AG04450 (cell line): ENCODE measurements at regions not wholly inside any gene's neighbourhood (a gene's known extent, or its start where the extent isn't known, plus 50 kb on each side); places are given as distances from the start of the nearest gene placed in this dataset.

Source experiments
- CTCF ChIA-PET: fragments of 300-600, 350-600 bp; formaldehyde crosslinking; extraction: SDS; loops from one replicate; lab custom pipeline; 2022; ENCODE audit warnings: antibody characterized with exemption, inconsistent platforms; lab: Charles Lee
- POLR2A ChIA-PET: fragments of 350-600 bp; formaldehyde crosslinking; extraction: SDS; loops from one replicate; lab custom pipeline; 2021; ENCODE audit warnings: antibody characterized with exemption, inconsistent platforms; lab: Yijun Ruan, JAX
- DNase-seq: peaks from one replicate; pipeline ENCODE4 v3.0.0-alpha.2; 2011; ENCODE audit warnings: low read depth, low spot score
- H3K27ac ChIP-seq: one replicate; pipeline ENCODE4 v1.5.1; 2012; ENCODE audit warnings: low read depth, low read length, control low read depth
- H3K27me3 ChIP-seq: one replicate; pipeline ENCODE4 v1.6.0; 2012; ENCODE audit warnings: low read length; ENCODE audit not compliant: control insufficient read depth, insufficient read depth
- H3K4me3 ChIP-seq: 2 replicates; pipeline ENCODE4 v1.5.1; 2011; ENCODE audit warnings: mild to moderate bottlenecking, low read depth, low read length, control low read depth
- H3K9me3 ChIP-seq: 2 replicates; pipeline ENCODE4 v1.5.1; 2012; ENCODE audit warnings: low read length; ENCODE audit not compliant: control insufficient read depth, insufficient read depth
- TF ChIP-seq, protein P1 (sequence below): IDR thresholded peaks from 2 replicates; pipeline ENCODE4 v1.5.1; 2011; ENCODE audit warnings: low read depth, low read length, control low read depth, inconsistent platforms

DNA sequence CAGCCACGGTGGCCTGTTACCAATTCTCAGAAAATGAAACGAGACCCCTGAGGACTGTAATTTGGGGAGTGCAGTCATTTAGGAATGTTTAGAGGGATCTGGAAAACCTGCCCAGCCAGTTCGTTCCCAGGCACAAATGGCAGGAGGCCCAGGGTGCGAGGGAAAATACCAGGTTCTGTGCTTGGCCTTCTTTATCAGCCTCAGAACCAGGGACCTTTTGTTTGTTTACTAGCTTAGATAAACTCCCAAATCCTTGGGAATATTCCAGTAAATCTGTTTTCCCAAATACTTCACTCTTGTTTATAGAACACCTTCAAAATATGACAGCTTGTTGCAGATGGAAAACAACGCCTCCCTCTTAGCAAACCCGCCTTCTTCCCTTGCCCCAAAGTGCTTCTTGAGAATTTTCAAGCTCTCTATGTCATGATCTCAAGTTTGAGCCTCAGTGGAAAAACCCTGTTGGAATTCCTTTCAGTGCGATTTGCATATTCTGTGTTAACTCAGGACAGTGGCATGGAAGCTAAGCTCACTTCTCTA is 400.3 kb upstream of the SMIM21 start:
- H3K27me3 ChIP-seq, result no peaks in the 10 kb centered on the region
- H3K4me3 ChIP-seq, result no peak overlapping the region
- H3K9me3 ChIP-seq, result no peaks in the 10 kb centered on the region
- ChIA-PET POLR2A (no interaction called here), CTCF (no interaction called here)
- DNase-seq, result no peak
- TF ChIP-seq, protein P1, sequence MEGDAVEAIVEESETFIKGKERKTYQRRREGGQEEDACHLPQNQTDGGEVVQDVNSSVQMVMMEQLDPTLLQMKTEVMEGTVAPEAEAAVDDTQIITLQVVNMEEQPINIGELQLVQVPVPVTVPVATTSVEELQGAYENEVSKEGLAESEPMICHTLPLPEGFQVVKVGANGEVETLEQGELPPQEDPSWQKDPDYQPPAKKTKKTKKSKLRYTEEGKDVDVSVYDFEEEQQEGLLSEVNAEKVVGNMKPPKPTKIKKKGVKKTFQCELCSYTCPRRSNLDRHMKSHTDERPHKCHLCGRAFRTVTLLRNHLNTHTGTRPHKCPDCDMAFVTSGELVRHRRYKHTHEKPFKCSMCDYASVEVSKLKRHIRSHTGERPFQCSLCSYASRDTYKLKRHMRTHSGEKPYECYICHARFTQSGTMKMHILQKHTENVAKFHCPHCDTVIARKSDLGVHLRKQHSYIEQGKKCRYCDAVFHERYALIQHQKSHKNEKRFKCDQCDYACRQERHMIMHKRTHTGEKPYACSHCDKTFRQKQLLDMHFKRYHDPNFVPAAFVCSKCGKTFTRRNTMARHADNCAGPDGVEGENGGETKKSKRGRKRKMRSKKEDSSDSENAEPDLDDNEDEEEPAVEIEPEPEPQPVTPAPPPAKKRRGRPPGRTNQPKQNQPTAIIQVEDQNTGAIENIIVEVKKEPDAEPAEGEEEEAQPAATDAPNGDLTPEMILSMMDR, result no peak
- H3K27ac ChIP-seq, result no peak overlapping the region

DNA sequence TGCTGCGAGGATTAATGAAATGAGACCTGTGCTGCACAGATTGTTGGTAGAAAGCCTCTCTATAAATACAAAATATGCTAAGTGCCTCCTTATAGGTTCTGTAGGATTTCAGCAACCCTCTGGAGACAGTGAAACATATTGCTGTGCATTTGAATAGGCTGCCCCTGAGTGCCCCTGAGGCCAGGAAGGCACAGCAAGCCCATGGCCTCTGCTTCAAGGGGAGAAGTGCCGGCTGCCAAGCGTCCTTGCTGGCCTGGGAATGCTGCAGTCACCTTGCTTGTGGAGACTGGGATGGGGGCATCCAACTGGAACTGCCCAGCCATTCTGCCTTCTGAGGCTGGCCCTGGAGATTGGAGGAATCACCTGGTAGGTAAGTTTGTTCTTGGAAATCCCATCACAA is 397.2 kb upstream of the SMIM21 start:
- Histone ChIP-seq H3K9me3 (no peaks in the 10 kb centered on the region), H3K27ac (no peak overlapping the region), H3K27me3 (no peaks in the 10 kb centered on the region), H3K4me3 (no peak overlapping the region)
- DNase-seq, result no peak
- POLR2A ChIA-PET, result no interaction called here
- TF ChIP-seq, protein P1, result no peak
- CTCF ChIA-PET, result no interaction called here

DNA sequence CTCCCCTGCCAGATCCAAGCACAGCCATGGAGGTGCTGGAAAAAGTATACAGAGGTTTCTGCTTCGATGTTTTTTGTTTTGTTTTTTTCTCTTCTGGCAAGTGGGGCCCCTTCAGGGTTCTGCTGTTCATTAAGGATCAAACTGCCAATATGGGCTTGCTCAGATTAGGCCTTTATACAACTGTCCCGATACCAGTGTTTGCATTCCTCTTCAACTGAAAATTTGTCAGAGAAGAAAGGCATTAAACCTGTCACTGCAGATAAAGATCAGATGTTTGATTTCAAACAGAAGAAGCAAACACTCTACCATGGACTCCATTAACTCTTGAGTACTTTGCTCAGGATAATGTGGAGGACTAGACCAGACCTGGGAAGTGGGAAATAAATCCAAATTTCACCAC is 396.0 kb upstream of the SMIM21 start:
- Histone ChIP-seq H3K4me3 (no peak overlapping the region), H3K9me3 (no peaks in the 10 kb centered on the region), H3K27me3 (no peaks in the 10 kb centered on the region), H3K27ac (no peak overlapping the region)
- no peak for DNase-seq
- TF ChIP-seq, protein P1, result no peak
- ChIA-PET POLR2A (no interaction called here), CTCF (no interaction called here)

DNA sequence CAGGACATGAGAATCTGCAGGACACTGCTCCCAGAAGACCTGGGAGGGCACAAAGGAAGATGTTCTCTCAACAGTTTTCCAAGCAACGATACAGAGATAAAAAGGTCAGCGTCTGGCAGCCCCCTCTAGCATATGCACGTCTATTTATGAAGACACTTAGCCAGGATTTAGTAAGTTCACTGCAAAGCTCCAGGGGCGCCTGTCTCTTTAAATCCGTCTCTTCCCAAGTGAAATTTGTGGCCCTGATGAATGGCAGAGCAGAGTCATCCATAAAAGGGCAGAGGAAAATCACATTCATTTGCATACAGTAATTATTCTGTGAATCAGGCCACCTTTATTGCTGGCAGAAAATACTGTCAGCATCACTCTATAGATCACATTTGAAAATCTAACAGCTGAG is 390.9 kb upstream of the SMIM21 start:
- CTCF ChIA-PET, result no interaction called here

DNA sequence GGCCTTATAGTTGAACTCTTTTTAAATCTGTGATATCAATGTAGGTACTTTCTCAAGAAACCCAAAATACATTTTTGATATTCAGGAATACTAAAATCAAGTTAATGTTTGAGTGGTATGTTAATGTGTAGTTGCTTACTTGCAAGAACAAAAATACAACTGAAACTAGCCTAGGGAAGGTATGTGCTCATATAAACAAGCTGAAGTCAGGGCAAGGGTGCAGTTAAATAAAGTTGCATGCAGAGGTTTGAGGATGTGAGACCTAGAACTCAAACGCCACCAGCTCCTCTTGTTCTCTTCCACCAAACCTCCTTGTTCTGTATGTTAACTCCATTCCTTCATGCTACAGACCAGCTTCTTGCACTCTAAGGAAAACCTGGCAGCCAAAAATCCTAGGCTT is 388.3 kb upstream of the SMIM21 start:
- POLR2A ChIA-PET, result no interaction called here
- CTCF ChIA-PET, result no interaction called here
- TF ChIP-seq, protein P1, result no peak

More for the DNA sequence above, 390.9 kb upstream of the SMIM21 start:
- DNase-seq, result no peak
- no peak overlapping the region for H3K4me3 ChIP-seq
- TF ChIP-seq, protein P1, result no peak
- no peaks in the 10 kb centered on the region for H3K9me3 ChIP-seq
- POLR2A ChIA-PET, result no interaction called here
- no peak overlapping the region for H3K27ac ChIP-seq
- no peaks in the 10 kb centered on the region for H3K27me3 ChIP-seq

More for the DNA sequence above, 388.3 kb upstream of the SMIM21 start:
- no peak for DNase-seq
- H3K9me3 ChIP-seq, result no peaks in the 10 kb centered on the region
- H3K27me3 ChIP-seq, result no peaks in the 10 kb centered on the region
- no peak overlapping the region for H3K27ac ChIP-seq
- no peak overlapping the region for H3K4me3 ChIP-seq
